Liver (tissue), 8 donors: ENCODE measurements at regions not wholly inside any gene's neighbourhood (a gene's known extent, or its start where the extent isn't known, plus 50 kb on each side); places are given as distances from the start of the nearest gene placed in this dataset.

ENCODE experiments used
- DNase-seq: peaks from one replicate; pipeline ENCODE4 v3.0.0-alpha.2; 2017; ENCODE audit warnings: low spot score
- H3K27ac ChIP-seq, 2 donors: one replicate each; pipeline ENCODE4 v1.7.0; 2013; ENCODE audit warnings: inconsistent platforms in 2 of 2, low read length in 2 of 2, control low read depth in 1 of 2, low read depth in 1 of 2, mild to moderate bottlenecking in 1 of 2
- H3K27me3 ChIP-seq, 4 donors: one replicate each; pipeline versions ENCODE4 v1.6.1 to v1.7.0; 2013; ENCODE audit warnings: low read length in 3 of 4, inconsistent platforms in 1 of 4, mild to moderate bottlenecking in 1 of 4, moderate library complexity in 1 of 4; ENCODE audit not compliant: control insufficient read depth in 4 of 4, insufficient read depth in 4 of 4
- H3K36me3 ChIP-seq, 4 donors: one replicate each; pipeline versions ENCODE4 v1.6.1 to v1.7.0; 2013; ENCODE audit warnings: low read length in 3 of 4, mild to moderate bottlenecking in 3 of 4, low read depth in 1 of 4, moderate library complexity in 1 of 4; ENCODE audit not compliant: control insufficient read depth in 4 of 4, insufficient read depth in 3 of 4
- H3K4me1 ChIP-seq, 4 donors: one replicate each; pipeline versions ENCODE4 v1.6.1 to v1.7.0; 2013; ENCODE audit warnings: low read length in 3 of 4, mild to moderate bottlenecking in 3 of 4, moderate library complexity in 1 of 4; ENCODE audit not compliant: control insufficient read depth in 4 of 4, insufficient read depth in 4 of 4
- H3K4me3 ChIP-seq, 3 donors: one replicate each; pipeline versions ENCODE4 v1.6.1 to v1.7.0; 2013; ENCODE audit warnings: low read length in 3 of 3, control low read depth in 1 of 3, low read depth in 1 of 3, mild to moderate bottlenecking in 1 of 3
- H3K9ac ChIP-seq, 2 donors: one replicate each; pipeline ENCODE4 v1.7.0; 2013; ENCODE audit warnings: low read length in 2 of 2, mild to moderate bottlenecking in 2 of 2, moderate library complexity in 2 of 2, control low read depth in 1 of 2, low read depth in 1 of 2
- H3K9me3 ChIP-seq, 4 donors: one replicate each; pipeline versions ENCODE4 v1.6.1 to v1.7.0; 2013; ENCODE audit warnings: low read length in 3 of 4; ENCODE audit not compliant: control insufficient read depth in 4 of 4
- EGR1 ChIP-seq, 2 donors: IDR thresholded peaks; 2 replicates each; pipeline ENCODE4 v1.6.1; 2016 to 2018; ENCODE audit warnings: antibody characterized with exemption in 2 of 2, low read depth in 2 of 2
- FOXA1 ChIP-seq: IDR thresholded peaks from 2 replicates; pipeline ENCODE4 v1.6.1; 2016; ENCODE audit warnings: antibody characterized with exemption
- FOXA2 ChIP-seq: IDR thresholded peaks from 2 replicates; pipeline ENCODE4 v1.6.1; 2016; ENCODE audit warnings: antibody characterized with exemption
- GABPA ChIP-seq, 2 donors: IDR thresholded peaks in 1 of 2; conservative IDR thresholded peaks in 1 of 2; 2 replicates each; pipeline ENCODE4 v1.6.1; 2016; ENCODE audit warnings: antibody characterized with exemption in 2 of 2, mild to moderate bottlenecking in 1 of 2, moderate library complexity in 1 of 2
- HNF4A ChIP-seq, 2 donors: conservative IDR thresholded peaks; 2 replicates each; pipeline ENCODE4 v1.6.1; 2016; ENCODE audit warnings: antibody characterized with exemption in 2 of 2, mild to moderate bottlenecking in 2 of 2
- HNF4G ChIP-seq: IDR thresholded peaks from 2 replicates; pipeline ENCODE4 v1.6.1; 2016; ENCODE audit warnings: antibody characterized with exemption
- JUND ChIP-seq, 2 donors: IDR thresholded peaks; 2 replicates each; pipeline ENCODE4 v1.6.1; 2016; ENCODE audit warnings: antibody characterized with exemption in 2 of 2
- MAX ChIP-seq: IDR thresholded peaks from 2 replicates; pipeline ENCODE4 v1.6.1; 2016; ENCODE audit warnings: antibody characterized with exemption
- NR2F2 ChIP-seq: IDR thresholded peaks from 2 replicates; pipeline ENCODE4 v1.6.1; 2016; ENCODE audit warnings: antibody characterized with exemption
- RAD21 ChIP-seq, 2 donors: IDR thresholded peaks; 2 replicates each; pipeline ENCODE4 v1.6.1; 2016; ENCODE audit warnings: antibody characterized with exemption in 2 of 2, mild to moderate bottlenecking in 2 of 2
- RXRA ChIP-seq, 2 donors: IDR thresholded peaks; 2 replicates each; pipeline ENCODE4 v1.6.1; 2017 to 2018; ENCODE audit warnings: antibody characterized with exemption in 2 of 2, mild to moderate bottlenecking in 1 of 2
- SP1 ChIP-seq: IDR thresholded peaks from 2 replicates; pipeline ENCODE4 v1.6.1; 2018; ENCODE audit warnings: antibody characterized with exemption, mild to moderate bottlenecking
- TAF1 ChIP-seq: conservative IDR thresholded peaks from 2 replicates; pipeline ENCODE4 v1.6.1; 2016; ENCODE audit warnings: antibody characterized with exemption, mild to moderate bottlenecking
- YY1 ChIP-seq: IDR thresholded peaks from 2 replicates; pipeline ENCODE4 v1.6.1; 2016; ENCODE audit warnings: antibody characterized with exemption, mild to moderate bottlenecking
- WGBS: extraction: QIAGEN DNeasy Blood & Tissue Kit; methylation state at CpG from one replicate; pipeline ENCODE4 v1.1.7; 2013; 5-methylcytosine and 5-hydroxymethylcytosine counted together
- TF ChIP-seq, protein P1 (sequence below): IDR thresholded peaks from 2 replicates; pipeline ENCODE4 v1.6.1; 2016; ENCODE audit warnings: antibody characterized with exemption, mild to moderate bottlenecking
- TF ChIP-seq, protein P2 (sequence below): IDR thresholded peaks from 2 replicates; pipeline ENCODE4 v1.6.1; 2016; ENCODE audit warnings: antibody characterized with exemption
- TF ChIP-seq, protein P3 (sequence below): fragments of 150-350 bp; IDR thresholded peaks from 2 replicates; pipeline ENCODE4 v1.5.1; 2017; ENCODE audit warnings: improper control_type of control experiment, low read depth, low read length; ENCODE audit not compliant: missing input control
- TF ChIP-seq, protein P4 (sequence below): IDR thresholded peaks from 2 replicates; pipeline ENCODE4 v1.6.1; 2016; ENCODE audit warnings: antibody characterized with exemption
- donor health status: healthy.
- donor health status: healthy.
- donor health status: healthy.
- donor health status: healthy.
- donor health status: healthy.

DNA sequence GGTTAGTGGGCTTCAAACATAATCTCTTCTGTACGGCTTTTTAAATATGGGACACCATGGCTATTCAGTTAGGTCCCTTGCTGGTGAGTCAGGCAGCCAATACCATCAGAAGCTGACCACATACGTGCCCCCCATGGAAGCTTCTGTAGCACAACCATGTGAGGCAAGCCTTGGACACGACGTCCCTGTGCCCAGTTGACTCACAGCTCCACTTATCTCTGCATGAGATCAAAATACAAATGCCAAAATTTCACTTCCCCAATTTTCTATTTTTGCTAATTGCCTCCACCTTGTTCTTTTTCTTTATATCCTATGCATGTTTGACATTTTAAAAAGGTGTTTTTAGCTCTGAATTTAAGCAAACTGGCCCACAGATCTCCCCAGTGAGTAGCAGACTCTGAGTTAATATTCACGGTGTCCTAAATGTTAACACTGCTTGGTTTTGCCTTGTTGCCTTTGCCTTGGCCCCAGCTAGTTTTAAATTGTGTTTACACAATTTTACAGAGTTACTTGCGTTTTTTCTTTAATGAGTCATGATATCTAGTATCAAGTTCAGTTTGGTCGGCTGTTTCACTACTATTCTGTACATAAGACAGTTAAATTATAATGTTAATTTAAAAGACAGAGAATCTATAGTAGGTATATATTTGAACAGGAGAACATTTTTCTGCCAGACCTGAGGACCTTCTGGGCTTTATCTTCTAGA, 77.5 kb downstream of the CDCA7 start:
- Histone ChIP-seq H3K27ac (no peak overlapping the region), H3K36me3 (no peaks in the 10 kb centered on the region), H3K9me3 (no peaks in the 10 kb centered on the region), H3K4me1 (peaks cover 0 to 3% (median 0%) of the 10 kb centered on the region in 4 donors), H3K4me3 (no peak overlapping the region), H3K27me3 (no peaks in the 10 kb centered on the region), H3K9ac (no peak overlapping the region)
- TF ChIP-seq FOXA1 (no peak), MAX (no peak), JUND (IDR thresholded peaks at IDR 0.05) (no peak), TAF1 (no peak), HNF4G (no peak), NR2F2 (no peak), EGR1 (IDR thresholded peaks at IDR 0.05; ENCODE audit: low read depth in 2 of 2) (no peak), RAD21 (IDR thresholded peaks at IDR 0.05) (no peak), GABPA (IDR thresholded peaks at IDR 0.05 in 1 of 2, conservative IDR thresholded peaks at IDR 0.05 in 1 of 2) (no peak), RXRA (IDR thresholded peaks at IDR 0.05) (no peak), SP1 (no peak), FOXA2 (no peak), YY1 (no peak), HNF4A (conservative IDR thresholded peaks at IDR 0.05) (no peak)
- TF ChIP-seq, protein P1, sequence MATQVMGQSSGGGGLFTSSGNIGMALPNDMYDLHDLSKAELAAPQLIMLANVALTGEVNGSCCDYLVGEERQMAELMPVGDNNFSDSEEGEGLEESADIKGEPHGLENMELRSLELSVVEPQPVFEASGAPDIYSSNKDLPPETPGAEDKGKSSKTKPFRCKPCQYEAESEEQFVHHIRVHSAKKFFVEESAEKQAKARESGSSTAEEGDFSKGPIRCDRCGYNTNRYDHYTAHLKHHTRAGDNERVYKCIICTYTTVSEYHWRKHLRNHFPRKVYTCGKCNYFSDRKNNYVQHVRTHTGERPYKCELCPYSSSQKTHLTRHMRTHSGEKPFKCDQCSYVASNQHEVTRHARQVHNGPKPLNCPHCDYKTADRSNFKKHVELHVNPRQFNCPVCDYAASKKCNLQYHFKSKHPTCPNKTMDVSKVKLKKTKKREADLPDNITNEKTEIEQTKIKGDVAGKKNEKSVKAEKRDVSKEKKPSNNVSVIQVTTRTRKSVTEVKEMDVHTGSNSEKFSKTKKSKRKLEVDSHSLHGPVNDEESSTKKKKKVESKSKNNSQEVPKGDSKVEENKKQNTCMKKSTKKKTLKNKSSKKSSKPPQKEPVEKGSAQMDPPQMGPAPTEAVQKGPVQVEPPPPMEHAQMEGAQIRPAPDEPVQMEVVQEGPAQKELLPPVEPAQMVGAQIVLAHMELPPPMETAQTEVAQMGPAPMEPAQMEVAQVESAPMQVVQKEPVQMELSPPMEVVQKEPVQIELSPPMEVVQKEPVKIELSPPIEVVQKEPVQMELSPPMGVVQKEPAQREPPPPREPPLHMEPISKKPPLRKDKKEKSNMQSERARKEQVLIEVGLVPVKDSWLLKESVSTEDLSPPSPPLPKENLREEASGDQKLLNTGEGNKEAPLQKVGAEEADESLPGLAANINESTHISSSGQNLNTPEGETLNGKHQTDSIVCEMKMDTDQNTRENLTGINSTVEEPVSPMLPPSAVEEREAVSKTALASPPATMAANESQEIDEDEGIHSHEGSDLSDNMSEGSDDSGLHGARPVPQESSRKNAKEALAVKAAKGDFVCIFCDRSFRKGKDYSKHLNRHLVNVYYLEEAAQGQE = no peak
- TF ChIP-seq, protein P2, sequence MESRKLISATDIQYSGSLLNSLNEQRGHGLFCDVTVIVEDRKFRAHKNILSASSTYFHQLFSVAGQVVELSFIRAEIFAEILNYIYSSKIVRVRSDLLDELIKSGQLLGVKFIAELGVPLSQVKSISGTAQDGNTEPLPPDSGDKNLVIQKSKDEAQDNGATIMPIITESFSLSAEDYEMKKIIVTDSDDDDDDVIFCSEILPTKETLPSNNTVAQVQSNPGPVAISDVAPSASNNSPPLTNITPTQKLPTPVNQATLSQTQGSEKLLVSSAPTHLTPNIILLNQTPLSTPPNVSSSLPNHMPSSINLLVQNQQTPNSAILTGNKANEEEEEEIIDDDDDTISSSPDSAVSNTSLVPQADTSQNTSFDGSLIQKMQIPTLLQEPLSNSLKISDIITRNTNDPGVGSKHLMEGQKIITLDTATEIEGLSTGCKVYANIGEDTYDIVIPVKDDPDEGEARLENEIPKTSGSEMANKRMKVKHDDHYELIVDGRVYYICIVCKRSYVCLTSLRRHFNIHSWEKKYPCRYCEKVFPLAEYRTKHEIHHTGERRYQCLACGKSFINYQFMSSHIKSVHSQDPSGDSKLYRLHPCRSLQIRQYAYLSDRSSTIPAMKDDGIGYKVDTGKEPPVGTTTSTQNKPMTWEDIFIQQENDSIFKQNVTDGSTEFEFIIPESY = no peak
- TF ChIP-seq, protein P3, sequence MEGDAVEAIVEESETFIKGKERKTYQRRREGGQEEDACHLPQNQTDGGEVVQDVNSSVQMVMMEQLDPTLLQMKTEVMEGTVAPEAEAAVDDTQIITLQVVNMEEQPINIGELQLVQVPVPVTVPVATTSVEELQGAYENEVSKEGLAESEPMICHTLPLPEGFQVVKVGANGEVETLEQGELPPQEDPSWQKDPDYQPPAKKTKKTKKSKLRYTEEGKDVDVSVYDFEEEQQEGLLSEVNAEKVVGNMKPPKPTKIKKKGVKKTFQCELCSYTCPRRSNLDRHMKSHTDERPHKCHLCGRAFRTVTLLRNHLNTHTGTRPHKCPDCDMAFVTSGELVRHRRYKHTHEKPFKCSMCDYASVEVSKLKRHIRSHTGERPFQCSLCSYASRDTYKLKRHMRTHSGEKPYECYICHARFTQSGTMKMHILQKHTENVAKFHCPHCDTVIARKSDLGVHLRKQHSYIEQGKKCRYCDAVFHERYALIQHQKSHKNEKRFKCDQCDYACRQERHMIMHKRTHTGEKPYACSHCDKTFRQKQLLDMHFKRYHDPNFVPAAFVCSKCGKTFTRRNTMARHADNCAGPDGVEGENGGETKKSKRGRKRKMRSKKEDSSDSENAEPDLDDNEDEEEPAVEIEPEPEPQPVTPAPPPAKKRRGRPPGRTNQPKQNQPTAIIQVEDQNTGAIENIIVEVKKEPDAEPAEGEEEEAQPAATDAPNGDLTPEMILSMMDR = no peak
- TF ChIP-seq, protein P4, sequence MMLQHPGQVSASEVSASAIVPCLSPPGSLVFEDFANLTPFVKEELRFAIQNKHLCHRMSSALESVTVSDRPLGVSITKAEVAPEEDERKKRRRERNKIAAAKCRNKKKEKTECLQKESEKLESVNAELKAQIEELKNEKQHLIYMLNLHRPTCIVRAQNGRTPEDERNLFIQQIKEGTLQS = no peak
- whole genome bisulfite sequencing = 65% methylated on average over 7 of the region's 7 CpGs
- no peak for DNase-seq
